Mucosa of rectum (tissue), 2 donors: ENCODE measurements at regions not wholly inside any gene's neighbourhood (a gene's known extent, or its start where the extent isn't known, plus 50 kb on each side); places are given as distances from the start of the nearest gene placed in this dataset.
"Not testable (repeated sequence)": the region's sequence is repeated elsewhere in the genome, so short reads cannot be mapped to it uniquely, and the experiment has no call there.

ENCODE experiments used
- H3K27ac ChIP-seq, 2 donors: one replicate each; pipeline ENCODE4 v1.7.0; 2013; ENCODE audit warnings: inconsistent platforms in 2 of 2, low read depth in 2 of 2, low read length in 2 of 2
- H3K27me3 ChIP-seq, 2 donors: one replicate each; pipeline ENCODE4 v1.7.0; 2013; ENCODE audit warnings: low read length in 2 of 2; ENCODE audit not compliant: control insufficient read depth in 2 of 2, insufficient read depth in 2 of 2
- H3K36me3 ChIP-seq, 2 donors: one replicate each; pipeline ENCODE4 v1.7.0; 2013; ENCODE audit warnings: low read length in 2 of 2; ENCODE audit not compliant: control insufficient read depth in 2 of 2, insufficient read depth in 2 of 2
- H3K4me1 ChIP-seq, 2 donors: one replicate each; pipeline ENCODE4 v1.7.0; 2013; ENCODE audit warnings: low read length in 2 of 2, mild to moderate bottlenecking in 1 of 2; ENCODE audit not compliant: control insufficient read depth in 2 of 2, insufficient read depth in 2 of 2
- H3K4me3 ChIP-seq, 2 donors: one replicate each; pipeline ENCODE4 v1.7.0; 2013; ENCODE audit warnings: low read length in 2 of 2
- H3K9ac ChIP-seq, 2 donors: one replicate each; pipeline ENCODE4 v1.7.0; 2013; ENCODE audit warnings: low read length in 2 of 2, low read depth in 1 of 2, mild to moderate bottlenecking in 1 of 2
- H3K9me3 ChIP-seq, 2 donors: one replicate each; pipeline ENCODE4 v1.7.0; 2013; ENCODE audit warnings: low read length in 2 of 2; ENCODE audit not compliant: control insufficient read depth in 2 of 2
- donor health status: healthy.
- donor health status: Normal muscosa, but diverticular disease.

DNA sequence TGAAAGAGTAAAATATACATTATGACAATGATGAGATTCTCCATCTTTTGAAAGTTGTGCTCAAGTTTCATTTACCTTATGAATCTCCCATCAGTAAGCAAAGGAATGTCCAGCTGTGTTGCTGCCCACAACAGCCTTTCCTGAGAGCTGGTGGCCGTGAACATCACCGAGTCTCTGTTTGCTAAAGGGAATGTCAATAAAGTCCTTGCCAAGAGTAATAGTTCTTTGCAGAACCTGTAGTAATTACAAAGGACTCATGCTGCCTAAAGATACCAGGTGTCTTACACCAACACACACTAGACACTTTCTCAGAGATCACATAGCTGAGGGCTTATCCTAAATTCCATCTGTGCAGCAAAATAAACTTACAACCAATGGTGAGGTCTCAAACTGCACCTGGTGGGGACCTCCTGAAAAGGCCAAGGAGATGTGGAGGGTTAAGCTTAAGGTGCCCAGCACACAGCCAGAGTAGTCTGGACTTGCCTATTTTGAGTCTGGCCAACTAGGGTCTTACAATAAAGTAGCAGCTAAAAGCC lies 111.1 kb upstream of the DAPK1 start:
- H3K9ac ChIP-seq = no peak overlapping the region
- no peaks in the 10 kb centered on the region for H3K9me3 ChIP-seq
- no peaks in the 10 kb centered on the region for H3K27me3 ChIP-seq
- H3K27ac ChIP-seq = no peak overlapping the region
- H3K36me3 ChIP-seq = no peaks in the 10 kb centered on the region
- H3K4me1 ChIP-seq = no peaks in the 10 kb centered on the region
- H3K4me3 ChIP-seq = no peak overlapping the region

GRCh38 chr9:87387351-87388011 lies 110.2 kb upstream of the DAPK1 start:
- Histone ChIP-seq H3K4me3 (no peak overlapping the region), H3K27ac (no peak overlapping the region), H3K9ac (no peak overlapping the region), H3K36me3 (no peaks in the 10 kb centered on the region), H3K27me3 (no peaks in the 10 kb centered on the region), H3K4me1 (no peaks in the 10 kb centered on the region), H3K9me3 (no peaks in the 10 kb centered on the region)

- not testable (repeated sequence) for H3K27me3 ChIP-seq, H3K4me3 ChIP-seq, H3K4me1 ChIP-seq, H3K9ac ChIP-seq, H3K36me3 ChIP-seq, H3K9me3 ChIP-seq, H3K27ac ChIP-seq
These were observed 109.0 kb upstream of the DAPK1 start for GRCh38 chr9:87388708-87389107.

DNA sequence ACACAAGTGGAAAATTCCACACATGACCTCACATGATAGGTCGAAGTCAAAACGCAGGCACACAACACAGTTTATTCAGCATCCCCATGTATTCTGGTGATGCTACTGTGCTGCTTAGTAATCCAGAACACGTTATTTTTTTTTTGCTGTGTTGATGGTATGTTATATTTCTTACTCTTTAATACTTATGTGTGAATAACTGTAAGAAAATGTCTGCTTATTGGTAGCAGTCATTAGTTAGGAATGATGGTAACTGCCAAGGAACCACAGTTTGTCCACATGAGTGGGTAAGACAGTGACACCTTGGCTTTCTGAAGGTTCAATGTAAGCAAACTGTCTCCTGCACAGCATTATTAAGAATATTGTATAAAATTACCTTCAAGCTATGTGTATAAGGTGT lies 107.7 kb upstream of the DAPK1 start:
- no peaks in the 10 kb centered on the region for H3K36me3 ChIP-seq
- H3K27me3 ChIP-seq = no peaks in the 10 kb centered on the region
- no peaks in the 10 kb centered on the region for H3K9me3 ChIP-seq
- no peak overlapping the region for H3K9ac ChIP-seq
- no peaks in the 10 kb centered on the region for H3K4me1 ChIP-seq
- H3K4me3 ChIP-seq = no peak overlapping the region
- H3K27ac ChIP-seq = no peak overlapping the region

- H3K4me1 ChIP-seq = no peaks in the 10 kb centered on the region
- H3K9me3 ChIP-seq = no peaks in the 10 kb centered on the region
- no peak overlapping the region for H3K4me3 ChIP-seq
- no peak overlapping the region for H3K27ac ChIP-seq
- no peaks in the 10 kb centered on the region for H3K27me3 ChIP-seq
- H3K36me3 ChIP-seq = no peaks in the 10 kb centered on the region
- H3K9ac ChIP-seq = no peak overlapping the region
These were observed 107.3 kb upstream of the DAPK1 start for GRCh38 chr9:87390361-87390760.

DNA sequence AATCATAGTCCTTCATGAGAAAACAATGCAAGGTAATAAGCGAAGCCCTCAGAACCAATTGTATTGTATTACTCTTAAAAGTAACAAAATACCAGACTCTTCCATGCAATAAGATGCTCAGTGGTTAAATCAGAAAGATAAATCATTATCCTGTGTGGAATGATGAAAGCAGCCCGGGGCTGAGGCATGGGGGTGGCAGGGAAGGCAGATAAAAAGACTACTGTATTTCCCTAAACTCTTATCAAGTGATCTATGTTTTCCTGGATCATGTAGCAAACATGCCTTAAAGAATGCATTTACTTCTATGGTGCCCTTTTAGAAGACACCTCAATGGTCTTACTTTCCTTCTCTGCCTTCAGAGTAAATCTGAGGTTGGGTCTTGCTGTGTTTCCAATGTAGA lies 105.6 kb upstream of the DAPK1 start:
- H3K27me3 ChIP-seq = no peaks in the 10 kb centered on the region
- H3K27ac ChIP-seq = no peak overlapping the region
- H3K4me3 ChIP-seq = no peak overlapping the region
- no peak overlapping the region for H3K9ac ChIP-seq
- H3K36me3 ChIP-seq = no peaks in the 10 kb centered on the region
- H3K9me3 ChIP-seq = no peaks in the 10 kb centered on the region
- no peaks in the 10 kb centered on the region for H3K4me1 ChIP-seq

DNA sequence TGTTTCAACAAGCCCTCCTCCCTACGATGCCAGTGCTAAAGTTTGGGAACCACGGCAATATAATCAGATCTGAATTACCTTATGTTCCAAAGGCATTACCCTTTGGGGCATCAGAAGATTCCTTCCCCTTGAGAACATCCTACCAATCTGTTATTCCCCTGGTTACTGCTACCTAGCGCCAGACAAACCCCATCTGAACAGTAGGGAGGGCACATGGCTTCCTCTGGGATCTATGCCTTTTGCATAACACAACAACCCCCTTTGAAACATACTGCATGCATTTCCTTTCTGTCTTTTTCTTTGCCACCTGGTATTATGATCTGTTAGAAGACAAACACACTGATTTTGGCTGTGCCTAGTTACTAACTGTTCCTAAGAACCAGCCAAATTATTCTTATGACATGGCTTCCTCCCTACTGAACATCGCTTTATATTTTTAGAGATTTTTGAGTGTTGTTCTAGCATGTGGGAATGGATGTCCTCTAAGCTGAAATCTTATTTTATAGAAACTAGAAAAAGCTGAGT lies 103.9 kb upstream of the DAPK1 start:
- Histone ChIP-seq H3K9me3 (no peaks in the 10 kb centered on the region), H3K36me3 (no peaks in the 10 kb centered on the region), H3K27ac (no peak overlapping the region), H3K9ac (no peak overlapping the region), H3K4me1 (no peaks in the 10 kb centered on the region), H3K27me3 (no peaks in the 10 kb centered on the region), H3K4me3 (no peak overlapping the region)

DNA sequence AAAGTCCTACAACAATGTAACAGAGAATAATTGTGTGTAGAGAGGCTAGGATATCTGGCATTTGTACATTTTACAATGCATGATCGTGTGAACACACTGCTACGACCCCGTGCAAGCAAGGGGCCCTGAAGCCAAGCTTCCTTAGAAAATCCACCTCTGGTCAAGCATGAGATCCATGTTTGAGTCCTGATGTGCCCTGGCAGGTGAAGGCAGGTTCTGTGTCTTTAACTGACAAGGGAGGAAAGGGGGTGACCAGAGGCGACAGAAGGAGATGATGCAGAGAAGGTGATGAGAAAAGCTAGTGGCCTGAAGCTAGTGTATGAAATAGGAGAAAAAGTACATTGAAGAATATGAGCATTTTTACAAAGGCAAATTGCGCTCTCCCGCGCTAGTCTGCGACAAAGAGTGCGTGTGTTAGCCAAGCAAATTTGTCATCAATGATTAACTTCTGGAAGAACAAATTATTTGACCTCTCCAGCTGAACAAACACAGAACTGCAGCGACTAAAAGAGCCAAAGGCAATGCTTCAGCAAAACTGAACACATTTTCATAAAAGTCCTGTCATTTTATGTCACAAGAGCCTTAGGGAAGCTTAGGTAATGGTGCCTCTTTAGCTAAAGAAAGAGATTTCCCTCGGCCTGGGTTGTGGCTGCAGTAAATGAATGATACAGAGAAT lies 101.7 kb upstream of the DAPK1 start:
- Histone ChIP-seq H3K27me3 (no peaks in the 10 kb centered on the region), H3K9ac (no peak overlapping the region), H3K4me3 (no peak overlapping the region), H3K36me3 (no peaks in the 10 kb centered on the region), H3K4me1 (no peaks in the 10 kb centered on the region), H3K9me3 (no peaks in the 10 kb centered on the region), H3K27ac (no peak overlapping the region)

- H3K27me3 ChIP-seq = no peaks in the 10 kb centered on the region
- no peak overlapping the region for H3K9ac ChIP-seq
- no peaks in the 10 kb centered on the region for H3K4me1 ChIP-seq
- no peak overlapping the region for H3K4me3 ChIP-seq
- no peaks in the 10 kb centered on the region for H3K36me3 ChIP-seq
- H3K27ac ChIP-seq = no peak overlapping the region
- H3K9me3 ChIP-seq = no peaks in the 10 kb centered on the region
These were observed 96.0 kb upstream of the DAPK1 start for GRCh38 chr9:87401681-87402080.

- H3K36me3 ChIP-seq = no peaks in the 10 kb centered on the region
- H3K9ac ChIP-seq = no peak overlapping the region
- H3K4me3 ChIP-seq = no peak overlapping the region
- H3K27me3 ChIP-seq = no peaks in the 10 kb centered on the region
- H3K4me1 ChIP-seq = no peaks in the 10 kb centered on the region
- no peak overlapping the region for H3K27ac ChIP-seq
- no peaks in the 10 kb centered on the region for H3K9me3 ChIP-seq
These were observed 95.1 kb upstream of the DAPK1 start for GRCh38 chr9:87402537-87402936.
